T-helper 1 cell treated with Interleukin-12 subunit alpha and Interleukin-12 subunit beta and Interleukin-4 antibody, amounts not matched to agents 30 ng/mL and 1 ng/mL, for 36 hours (primary cell): ENCODE measurements at regions not wholly inside any gene's neighbourhood (a gene's known extent, or its start where the extent isn't known, plus 50 kb on each side); places are given as distances from the start of the nearest gene placed in this dataset.

ENCODE experiments used
- intact Hi-C: fragments of 100-400 bp; cut with micrococcal nuclease; formaldehyde crosslinking; loops from one replicate; pipeline ENCODE4 v1.15.1; 2024

GRCh38 chr4:96654045-96654444, 814.2 kb downstream of the PDHA2 start:
- intact Hi-C loops: no loop called here

DNA sequence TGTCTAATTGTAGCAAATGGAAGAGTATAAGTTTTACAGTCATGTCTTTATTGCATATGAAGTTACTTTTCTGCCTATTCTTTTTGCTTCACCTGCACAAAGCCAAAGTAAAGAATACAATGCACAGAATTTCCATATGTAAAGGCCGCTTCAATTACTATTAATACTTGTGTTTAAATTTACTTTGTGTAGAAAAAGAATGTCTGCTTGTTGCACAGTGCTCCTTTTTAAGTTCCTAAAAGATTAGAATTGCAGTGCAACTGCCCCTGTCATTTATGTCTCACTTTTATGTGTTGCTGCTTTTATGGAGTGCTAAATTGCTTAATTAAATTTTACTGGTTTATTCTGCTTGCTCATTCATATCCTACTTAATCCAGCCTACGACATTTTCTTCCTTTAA, 830.5 kb downstream of the PDHA2 start:
- intact Hi-C loops: no loop called here

DNA sequence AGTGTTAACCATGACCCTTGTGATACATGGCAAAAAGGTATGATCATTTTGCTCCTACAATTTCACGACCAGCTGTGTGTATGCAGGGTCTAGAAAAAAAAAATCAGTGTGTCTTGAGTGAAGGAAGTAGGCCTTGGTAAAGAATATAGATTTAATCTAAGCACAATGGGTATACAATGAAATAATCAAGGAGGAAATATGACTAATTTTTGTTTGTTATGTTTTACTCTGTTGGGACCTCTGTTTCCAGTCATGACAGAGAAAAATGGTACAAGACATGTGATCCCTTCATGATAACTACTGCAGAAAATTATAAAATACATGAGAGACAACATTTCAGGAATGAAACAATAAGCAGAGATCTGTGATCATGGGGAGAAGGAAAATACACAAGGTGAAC, 835.5 kb downstream of the PDHA2 start:
- intact Hi-C loops: no loop called here

- intact Hi-C loops: no loop called here
These were observed 836.0 kb downstream of the PDHA2 start for GRCh38 chr4:96675896-96676295.

GRCh38 chr4:96676754-96677435, 837.0 kb downstream of the PDHA2 start:
- intact Hi-C loops: no loop called here

- intact Hi-C loops: no loop called here
These were observed 837.6 kb downstream of the PDHA2 start for GRCh38 chr4:96677499-96677898.

DNA sequence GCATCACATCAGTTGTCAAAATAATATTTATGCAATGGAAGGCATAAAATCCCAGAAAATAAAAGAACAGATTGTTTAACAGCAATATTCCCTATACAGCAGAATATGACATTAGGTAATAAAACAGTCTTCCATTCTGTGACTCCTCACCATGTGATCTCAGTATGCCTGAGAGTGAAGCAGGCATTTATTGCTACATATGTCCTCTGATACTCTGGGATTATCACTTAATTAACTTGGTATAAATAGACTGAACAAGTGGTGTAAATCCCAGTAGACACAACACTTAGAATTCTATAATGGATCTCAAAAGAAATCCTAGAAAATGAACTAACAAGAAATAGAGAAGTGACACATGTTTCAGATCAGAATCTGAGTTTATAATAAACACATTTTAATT, 841.3 kb downstream of the PDHA2 start:
- intact Hi-C loops: no loop called here

GRCh38 chr4:96685691-96686090, 845.8 kb downstream of the PDHA2 start:
- intact Hi-C loops: no loop called here

- intact Hi-C loops: no loop called here
These were observed 851.6 kb downstream of the PDHA2 start for GRCh38 chr4:96691521-96691920.

- intact Hi-C loops: no loop called here
These were observed 858.9 kb downstream of the PDHA2 start for GRCh38 chr4:96698831-96699230.

GRCh38 chr4:96703265-96703664, 863.4 kb downstream of the PDHA2 start:
- intact Hi-C loops: no loop called here

DNA sequence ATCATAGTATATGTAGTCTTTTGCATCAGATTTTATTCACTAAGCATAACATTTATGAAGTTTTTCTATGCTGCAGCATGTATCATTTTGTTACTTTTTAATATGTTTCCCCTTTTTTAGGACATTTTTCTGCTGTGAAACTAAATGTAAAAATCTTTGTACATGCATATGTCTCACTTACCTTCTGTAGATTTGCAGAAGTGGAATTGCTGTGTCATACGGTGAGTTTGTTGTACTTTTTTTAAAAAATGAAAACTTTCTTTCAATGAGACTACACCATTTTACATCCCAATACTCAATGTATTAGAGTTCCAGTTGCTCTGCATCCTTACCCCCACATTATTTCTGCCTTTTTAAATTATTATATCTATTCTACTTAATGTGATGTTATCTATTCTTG, 868.9 kb downstream of the PDHA2 start:
- intact Hi-C loops: no loop called here

- intact Hi-C loops: no loop called here
These were observed 873.5 kb downstream of the PDHA2 start for GRCh38 chr4:96713271-96713850.

GRCh38 chr4:96729641-96730040, 889.7 kb downstream of the PDHA2 start:
- intact Hi-C loops: no loop called here

DNA sequence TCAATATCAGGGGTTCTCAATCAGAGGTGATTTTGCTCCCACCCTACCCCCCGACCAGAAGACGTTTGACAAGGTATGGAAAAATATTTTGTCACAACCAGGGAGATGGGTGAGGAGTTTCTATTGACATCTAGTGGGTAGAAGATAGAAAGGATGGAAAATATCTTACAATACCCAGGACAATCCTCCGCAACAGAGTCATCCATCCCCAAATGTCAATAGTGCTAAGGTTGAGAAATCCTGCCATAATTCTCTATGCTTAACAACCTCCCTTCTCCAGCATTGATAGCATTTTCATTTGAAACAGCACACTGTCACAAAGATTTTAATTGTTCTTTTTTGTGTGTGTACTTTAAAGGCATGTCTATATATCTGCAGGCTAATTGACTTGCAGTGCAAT, 890.5 kb downstream of the PDHA2 start:
- intact Hi-C loops: no loop called here

DNA sequence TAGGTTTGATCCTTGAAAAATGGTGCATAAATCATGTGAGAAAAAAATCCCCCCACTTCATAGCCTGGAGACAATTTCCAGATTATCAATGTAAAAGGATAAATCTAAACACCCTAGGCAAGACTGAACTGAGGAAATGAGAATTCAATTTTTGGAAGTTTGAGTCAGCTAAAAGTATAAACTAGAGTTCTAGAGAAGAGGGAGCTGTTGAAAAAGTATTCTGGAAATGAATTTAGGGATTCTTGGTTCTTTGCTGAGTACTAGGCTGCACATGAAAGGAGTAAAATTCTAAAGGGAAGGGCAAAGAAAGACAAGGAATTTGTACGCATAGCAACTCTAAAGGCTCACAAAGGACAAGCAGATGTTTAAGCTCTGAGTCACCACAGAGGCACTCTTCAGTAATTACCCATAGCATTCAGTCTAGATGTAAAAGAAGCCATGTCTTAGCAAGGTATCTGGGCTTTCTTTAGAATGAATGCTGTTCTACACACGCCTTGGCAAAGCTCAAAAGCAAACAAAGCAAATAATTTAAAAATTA, 896.5 kb downstream of the PDHA2 start:
- intact Hi-C loops: no loop called here

GRCh38 chr4:96739101-96739500, 899.2 kb downstream of the PDHA2 start:
- intact Hi-C loops: no loop called here

GRCh38 chr4:96742332-96743014, 902.6 kb downstream of the PDHA2 start:
- intact Hi-C loops: no loop called here

DNA sequence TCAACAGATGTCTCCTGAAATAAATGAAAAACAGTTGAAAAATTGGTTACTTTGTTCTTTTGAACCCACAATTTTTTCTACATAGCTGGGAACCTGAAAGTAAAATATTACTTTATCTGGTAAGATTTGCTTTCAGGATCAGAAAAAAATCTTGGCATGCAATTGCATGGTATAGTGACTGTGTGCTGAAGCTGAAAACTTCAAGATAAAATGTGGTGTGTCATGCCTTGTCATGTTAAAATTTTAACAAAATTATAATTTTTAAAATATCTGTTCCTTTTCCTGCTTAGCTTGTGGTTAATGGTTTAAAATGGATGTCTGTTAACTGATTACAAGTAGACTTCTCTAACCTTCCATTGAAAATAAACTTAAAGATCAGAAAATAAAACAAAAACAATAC, 904.8 kb downstream of the PDHA2 start:
- intact Hi-C loops: no loop called here

- intact Hi-C loops: no loop called here
These were observed 913.3 kb downstream of the PDHA2 start for GRCh38 chr4:96753216-96753615.

DNA sequence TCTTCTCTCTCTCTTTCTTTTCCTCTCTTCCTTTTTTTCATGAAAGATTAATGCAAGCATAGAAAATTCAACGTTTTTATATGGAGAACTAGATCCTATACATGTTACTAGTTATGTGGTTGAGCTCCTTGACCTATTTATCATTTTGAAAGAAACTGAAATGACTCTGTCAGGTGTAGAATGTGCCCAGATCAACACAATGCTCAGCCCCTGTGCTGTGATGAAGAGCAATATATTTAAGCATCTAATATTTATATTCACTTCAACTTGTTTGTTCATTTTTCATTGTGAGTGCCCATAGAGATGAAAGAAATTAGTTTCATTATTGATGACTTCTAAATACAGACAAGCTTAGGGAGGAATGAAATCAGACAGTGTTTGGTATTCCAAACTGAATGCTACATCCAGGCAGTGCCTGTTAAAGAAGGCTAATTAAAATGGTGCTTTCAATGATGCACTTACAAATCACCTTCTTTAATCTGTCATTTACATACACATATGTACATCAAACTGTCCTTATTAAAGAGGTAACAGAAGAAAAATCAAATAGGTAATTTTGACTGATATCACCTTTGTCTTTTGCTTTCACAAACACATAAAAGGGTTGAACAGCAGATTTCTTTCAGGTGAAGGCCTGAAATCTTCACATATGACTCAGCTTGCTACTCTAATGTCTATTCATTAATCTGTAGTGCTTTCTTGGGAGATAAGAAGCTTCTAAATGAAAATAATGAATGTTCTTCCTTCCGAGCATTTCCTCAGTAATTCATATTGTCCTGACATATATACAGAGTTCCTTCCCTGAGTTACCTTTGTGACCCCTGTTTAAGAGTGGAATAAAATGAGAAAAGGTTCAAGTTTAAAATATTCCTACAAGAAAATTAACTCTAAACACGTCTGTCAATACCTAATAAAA, 915.9 kb downstream of the PDHA2 start:
- intact Hi-C loops: no loop called here

DNA sequence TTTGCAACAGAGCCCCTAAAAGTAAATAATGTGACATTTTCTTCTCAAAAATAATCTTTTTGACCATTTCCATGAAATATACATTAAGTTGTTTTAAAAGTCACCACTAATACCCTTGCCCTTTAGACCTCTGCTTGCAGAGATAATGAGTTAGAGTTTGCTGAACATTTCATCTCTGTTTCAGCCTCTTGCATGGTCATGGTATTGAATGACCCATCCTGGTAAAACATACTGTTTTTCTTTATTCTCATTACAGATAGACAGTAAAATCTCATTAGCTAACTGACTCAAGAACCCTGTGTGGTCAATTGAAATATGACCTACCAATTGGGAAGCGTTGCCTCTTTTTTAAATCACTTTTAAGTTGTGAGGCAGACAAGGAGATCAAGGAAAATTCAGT, 916.7 kb downstream of the PDHA2 start:
- intact Hi-C loops: no loop called here
